ENCODE measurements at regions not wholly inside any gene's neighbourhood (a gene's known extent, or its start where the extent isn't known, plus 50 kb on each side); places are given as distances from the start of the nearest gene placed in this dataset.

DNA sequence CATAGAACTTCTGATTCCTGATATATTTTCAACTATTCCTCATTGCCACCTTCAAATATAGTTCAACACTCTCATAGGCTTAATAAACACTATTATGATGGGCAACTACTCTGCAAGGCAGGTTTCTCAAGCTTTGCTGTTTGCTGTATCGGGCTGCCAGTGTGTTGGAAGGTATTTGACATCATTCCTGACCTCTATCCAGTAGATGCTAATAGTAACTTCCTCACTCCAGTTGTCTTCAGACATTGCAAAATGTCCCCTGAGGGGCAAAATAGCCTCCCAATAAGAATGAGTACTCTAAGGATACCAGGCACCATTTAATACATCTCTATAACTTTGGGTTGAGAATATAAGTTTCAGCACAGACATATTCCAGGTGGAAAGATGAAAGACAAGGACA lies 147.5 kb upstream of the PFN2 start:
- no peaks in the 10 kb centered on the region for H3K4me1 ChIP-seq
- no peaks in the 10 kb centered on the region for H3K36me3 ChIP-seq
- H3K4me3 ChIP-seq, result no peak overlapping the region
- DNase-seq, result no peak
- no peak for ATAC-seq
- no peak for TF ChIP-seq POLR2A (IDR thresholded peaks at IDR 0.05)
- TF ChIP-seq, protein P1, sequence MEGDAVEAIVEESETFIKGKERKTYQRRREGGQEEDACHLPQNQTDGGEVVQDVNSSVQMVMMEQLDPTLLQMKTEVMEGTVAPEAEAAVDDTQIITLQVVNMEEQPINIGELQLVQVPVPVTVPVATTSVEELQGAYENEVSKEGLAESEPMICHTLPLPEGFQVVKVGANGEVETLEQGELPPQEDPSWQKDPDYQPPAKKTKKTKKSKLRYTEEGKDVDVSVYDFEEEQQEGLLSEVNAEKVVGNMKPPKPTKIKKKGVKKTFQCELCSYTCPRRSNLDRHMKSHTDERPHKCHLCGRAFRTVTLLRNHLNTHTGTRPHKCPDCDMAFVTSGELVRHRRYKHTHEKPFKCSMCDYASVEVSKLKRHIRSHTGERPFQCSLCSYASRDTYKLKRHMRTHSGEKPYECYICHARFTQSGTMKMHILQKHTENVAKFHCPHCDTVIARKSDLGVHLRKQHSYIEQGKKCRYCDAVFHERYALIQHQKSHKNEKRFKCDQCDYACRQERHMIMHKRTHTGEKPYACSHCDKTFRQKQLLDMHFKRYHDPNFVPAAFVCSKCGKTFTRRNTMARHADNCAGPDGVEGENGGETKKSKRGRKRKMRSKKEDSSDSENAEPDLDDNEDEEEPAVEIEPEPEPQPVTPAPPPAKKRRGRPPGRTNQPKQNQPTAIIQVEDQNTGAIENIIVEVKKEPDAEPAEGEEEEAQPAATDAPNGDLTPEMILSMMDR (IDR thresholded peaks at IDR 0.05), result no peak
- no peaks in the 10 kb centered on the region for H3K27me3 ChIP-seq
- intact Hi-C loops (cut with DNase I), result no loop called here
- peaks cover 0 to 6% (median 0%) of the 10 kb centered on the region in 12 donors for H3K9me3 ChIP-seq
- 74 to 93% (median 90%) methylated on average over 1 of the region's 1 CpG for WGBS, 4 donors
- H3K27ac ChIP-seq, result no peak overlapping the region

DNA sequence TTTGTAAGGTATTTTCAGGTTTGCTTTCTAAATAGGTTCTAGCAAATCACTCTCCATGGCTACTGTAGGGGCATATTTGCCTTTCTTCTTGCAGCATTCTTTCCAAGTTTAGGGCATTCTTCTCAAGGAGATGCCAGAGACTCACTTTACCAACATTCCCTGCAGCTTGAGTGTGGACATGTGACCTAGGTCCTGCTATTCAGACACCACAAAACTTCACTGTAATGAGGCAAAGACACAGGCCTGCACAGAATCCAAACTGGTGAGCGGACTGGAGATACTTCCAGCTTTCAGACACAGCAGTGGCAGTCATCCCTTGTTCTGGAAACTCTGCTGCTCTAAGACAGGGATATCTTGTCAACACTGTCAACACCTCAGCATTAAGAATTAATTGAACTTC lies 146.4 kb upstream of the PFN2 start:
- H3K27ac ChIP-seq, result no peak overlapping the region
- intact Hi-C loops (cut with DNase I), result no loop called here
- no peaks in the 10 kb centered on the region for H3K4me1 ChIP-seq
- no peak for ATAC-seq
- TF ChIP-seq, protein P1 (IDR thresholded peaks at IDR 0.05), result no peak
- TF ChIP-seq POLR2A (IDR thresholded peaks at IDR 0.05), result no peak
- no peak overlapping the region for H3K4me3 ChIP-seq
- DNase-seq, result no peak
- no peaks in the 10 kb centered on the region for H3K36me3 ChIP-seq
- H3K9me3 ChIP-seq, result peaks cover 0 to under 1% (median 0%) of the 10 kb centered on the region in 12 donors
- H3K27me3 ChIP-seq, result no peaks in the 10 kb centered on the region
- WGBS, 4 donors, result 90 to 100% (median 96%) methylated on average over 1 of the region's 1 CpG

DNA sequence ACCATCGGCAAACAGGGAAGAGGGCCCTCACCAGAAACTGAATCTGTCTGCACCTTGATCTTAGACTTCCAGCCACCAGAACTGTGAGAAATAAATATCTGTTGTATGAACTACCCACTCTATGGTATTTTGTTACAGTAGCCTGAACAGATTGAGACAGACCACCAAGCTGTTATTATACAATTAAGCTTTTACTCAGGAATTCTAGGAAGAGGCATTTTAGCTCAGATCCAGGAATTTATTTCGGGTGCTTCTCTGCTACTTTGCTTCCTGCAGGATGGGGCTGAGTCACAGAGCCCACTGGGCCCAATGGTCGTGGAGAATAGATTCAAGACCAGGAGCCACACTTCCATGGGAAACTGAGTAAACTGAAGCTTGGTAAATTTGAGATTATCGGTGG lies 145.5 kb upstream of the PFN2 start:
- TF ChIP-seq POLR2A (IDR thresholded peaks at IDR 0.05), result no peak
- TF ChIP-seq, protein P1 (IDR thresholded peaks at IDR 0.05), result no peak
- intact Hi-C loops (cut with DNase I), result no loop called here
- Histone ChIP-seq H3K36me3 (no peaks in the 10 kb centered on the region), H3K4me1 (no peaks in the 10 kb centered on the region), H3K27me3 (no peaks in the 10 kb centered on the region), H3K4me3 (no peak overlapping the region), H3K27ac (no peak overlapping the region), H3K9me3 (no peaks in the 10 kb centered on the region)
- DNase-seq (no peak), ATAC-seq (no peak)
- 64 to 82% (median 69%) methylated on average over 4 of the region's 4 CpGs for WGBS, 4 donors

- Histone ChIP-seq H3K4me1 (no peaks in the 10 kb centered on the region), H3K9me3 (no peaks in the 10 kb centered on the region), H3K4me3 (no peak overlapping the region), H3K27ac (no peak overlapping the region), H3K27me3 (no peaks in the 10 kb centered on the region), H3K36me3 (no peaks in the 10 kb centered on the region)
- DNase-seq (no peak), ATAC-seq (no peak)
- no peak for TF ChIP-seq POLR2A (IDR thresholded peaks at IDR 0.05)
- TF ChIP-seq, protein P1 (IDR thresholded peaks at IDR 0.05), result no peak
- WGBS, 4 donors, result 79 to 83% (median 81%) methylated on average over 3 of the region's 3 CpGs
- intact Hi-C loops (cut with DNase I), result no loop called here
Observed at GRCh38 chr3:150114873-150115540, 144.3 kb upstream of the PFN2 start.
